Pulmonary artery endothelial cell (primary cell): ENCODE measurements at regions not wholly inside any gene's neighbourhood (a gene's known extent, or its start where the extent isn't known, plus 50 kb on each side); places are given as distances from the start of the nearest gene placed in this dataset.
A peak's percentile ranks its signal among the peaks of the same experiment; 100 is the strongest.

Source experiments
- DNase-seq: peaks from one replicate; pipeline ENCODE4 v3.0.0-alpha.2; 2011; ENCODE audit warnings: low read depth, low spot score

GRCh38 chr12:107344035-107344808 lies 250.9 kb upstream of the CRY1 start:
- DNase-seq = no peak

- DNase-seq = no peak
Observed at GRCh38 chr12:107347261-107347660, 253.9 kb upstream of the CRY1 start.

- peak; percentile 40 for DNase-seq
Observed at GRCh38 chr12:107349008-107349747, 255.8 kb upstream of the CRY1 start.

- DNase-seq = no peak
Observed at GRCh38 chr12:107349839-107350238, 256.5 kb upstream of the CRY1 start.

GRCh38 chr12:107351109-107351508 lies 257.8 kb upstream of the CRY1 start:
- no peak for DNase-seq

GRCh38 chr12:107351713-107352112 lies 258.4 kb upstream of the CRY1 start:
- no peak for DNase-seq

GRCh38 chr12:107352347-107353081 lies 259.2 kb upstream of the CRY1 start:
- DNase-seq = no peak

GRCh38 chr12:107353312-107353711 lies 260.0 kb upstream of the CRY1 start:
- no peak for DNase-seq

- no peak for DNase-seq
Observed at GRCh38 chr12:107355004-107355565, 261.7 kb upstream of the CRY1 start.

GRCh38 chr12:107355612-107356011 lies 262.3 kb upstream of the CRY1 start:
- no peak for DNase-seq

- no peak for DNase-seq
Observed at GRCh38 chr12:107356266-107356936, 263.1 kb upstream of the CRY1 start.

GRCh38 chr12:107356937-107357295 lies 263.6 kb upstream of the CRY1 start:
- no peak for DNase-seq

GRCh38 chr12:107359382-107359781 lies 266.0 kb upstream of the CRY1 start:
- DNase-seq = no peak

- DNase-seq = no peak
Observed at GRCh38 chr12:107360033-107360432, 266.7 kb upstream of the CRY1 start.

- no peak for DNase-seq
Observed at GRCh38 chr12:107360482-107360881, 267.1 kb upstream of the CRY1 start.

GRCh38 chr12:107361970-107362369 lies 268.6 kb upstream of the CRY1 start:
- DNase-seq = no peak

GRCh38 chr12:107362960-107363359 lies 269.6 kb upstream of the CRY1 start:
- no peak for DNase-seq

GRCh38 chr12:107364875-107365518 lies 271.6 kb upstream of the CRY1 start:
- DNase-seq = no peak

- DNase-seq = no peak
Observed at GRCh38 chr12:107365703-107366102, 272.4 kb upstream of the CRY1 start.

GRCh38 chr12:107366322-107366721 lies 273.0 kb upstream of the CRY1 start:
- no peak for DNase-seq

GRCh38 chr12:107368586-107368985 lies 275.2 kb upstream of the CRY1 start:
- no peak for DNase-seq
